Fibroblast of upper back skin (primary cell): ENCODE measurements at regions not wholly inside any gene's neighbourhood (a gene's known extent, or its start where the extent isn't known, plus 50 kb on each side); places are given as distances from the start of the nearest gene placed in this dataset.

Experiments used
- DNase-seq: peaks from one replicate; pipeline ENCODE4 v3.0.0-alpha.2; 2013

- DNase-seq, result no peak
Measured at GRCh38 chr4:122555216-122555615, 65.7 kb downstream of the IL21 start.

DNA sequence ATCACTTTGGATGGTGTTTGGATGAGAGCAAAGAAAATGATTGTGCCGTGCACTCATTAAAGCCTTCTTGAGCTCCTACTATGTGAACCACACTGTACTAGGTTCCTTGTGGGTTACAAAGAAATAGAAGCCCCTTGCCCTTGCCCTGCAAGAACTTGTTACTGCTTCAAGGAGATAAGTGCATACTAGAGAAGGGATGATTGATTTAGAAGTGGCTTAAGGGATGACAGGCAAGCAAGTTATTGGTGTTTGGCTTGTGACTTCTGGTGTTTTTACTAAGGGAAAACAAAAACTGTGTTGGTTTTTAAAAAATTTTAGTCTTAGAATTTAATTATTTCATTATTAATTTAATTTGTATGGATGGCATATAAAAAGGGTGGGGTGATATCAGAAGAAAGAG, 67.4 kb downstream of the IL21 start:
- no peak for DNase-seq

- no peak for DNase-seq
Measured at GRCh38 chr4:122552898-122553297, 68.0 kb downstream of the IL21 start.

DNA sequence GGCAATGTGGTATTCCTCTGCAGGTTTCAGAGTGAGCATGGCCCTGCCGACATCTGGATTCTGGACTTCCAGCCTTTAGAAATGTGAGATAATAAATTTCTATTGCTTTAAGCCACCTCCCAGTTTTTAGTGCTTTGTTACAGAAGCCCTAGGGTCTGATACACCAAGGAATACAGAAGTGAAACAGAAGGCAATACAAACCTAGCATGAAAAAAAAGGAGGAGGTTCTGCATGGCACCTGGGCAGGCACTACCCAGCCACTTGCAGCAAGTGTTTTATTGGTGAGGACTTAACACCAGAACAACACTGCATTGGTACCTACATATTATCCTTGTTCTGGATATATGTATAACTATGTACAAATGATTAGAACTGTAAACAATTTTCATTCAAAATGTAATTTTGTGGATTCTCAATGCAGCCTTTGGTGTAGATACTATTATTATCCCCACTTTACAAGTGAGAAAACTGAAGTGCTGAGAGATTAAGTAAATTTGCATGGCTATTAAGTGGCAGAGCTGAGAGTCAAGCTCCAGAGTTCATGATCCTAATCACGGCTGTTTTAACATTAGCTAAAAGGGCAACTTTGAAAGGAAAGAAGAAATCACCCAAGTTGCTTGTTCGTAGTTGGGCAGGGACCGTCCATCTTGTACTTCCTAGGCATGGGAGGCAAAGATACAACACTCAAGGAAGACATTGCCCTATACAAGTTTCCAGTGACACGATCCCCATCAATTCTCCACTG, 71.8 kb downstream of the IL21 start:
- no peak for DNase-seq

DNA sequence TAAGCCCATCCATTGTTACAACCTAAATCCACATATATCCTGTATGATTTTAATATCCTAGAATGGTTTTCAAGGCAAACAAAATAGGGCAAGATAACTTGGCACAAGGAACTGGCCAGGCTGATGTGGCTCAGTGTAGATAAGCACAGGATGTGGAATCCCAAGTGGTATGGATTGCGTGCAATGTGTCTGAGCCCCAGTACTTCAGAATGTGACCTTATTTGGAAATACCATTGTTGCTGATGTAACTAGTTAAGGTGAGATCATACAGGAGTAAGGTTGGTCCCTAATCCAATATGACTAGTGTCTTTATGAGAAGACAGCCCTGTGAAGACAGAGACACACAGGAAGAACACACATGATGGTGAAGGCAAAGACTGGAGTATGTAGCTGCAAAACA, 72.4 kb downstream of the IL21 start:
- DNase-seq, result peak; percentile 58

DNA sequence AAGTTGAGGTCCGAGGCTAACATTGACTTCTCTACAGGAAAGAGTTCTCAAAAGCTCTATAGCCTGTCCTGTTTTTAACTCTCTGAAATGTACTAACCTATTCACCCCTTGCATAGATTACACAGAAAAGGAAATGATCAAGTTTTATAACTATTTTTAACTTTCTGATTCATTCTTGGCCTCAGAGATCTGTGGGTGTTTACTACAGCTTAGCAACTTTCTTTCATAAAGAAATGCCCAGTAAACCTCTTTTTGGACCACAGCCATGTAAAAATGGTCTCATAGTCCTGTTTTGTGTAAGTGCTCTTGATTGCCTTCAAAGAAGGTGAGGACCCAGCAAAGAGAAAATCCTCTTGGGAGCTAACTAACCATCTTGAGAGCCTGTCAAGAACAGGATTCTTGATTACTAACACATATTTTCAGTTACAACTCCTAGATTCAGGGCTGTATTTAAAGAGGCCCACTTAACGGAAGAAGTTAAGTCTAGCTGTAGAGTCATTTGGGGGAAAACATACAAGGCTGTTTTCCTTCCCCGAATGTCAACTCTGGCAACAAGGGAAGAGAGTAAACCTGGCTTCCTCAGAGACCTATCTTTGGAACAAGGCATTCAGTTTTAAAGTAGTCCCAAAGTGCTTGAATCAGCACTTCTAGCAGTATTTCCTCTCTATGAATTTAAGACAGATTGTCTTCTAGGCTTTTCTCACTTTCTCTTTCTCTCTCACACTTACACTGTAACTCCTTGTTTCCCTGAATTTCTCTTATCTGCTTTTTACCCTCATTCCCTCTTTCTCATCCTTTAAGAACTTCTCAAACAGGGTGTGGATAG, 78.2 kb downstream of the IL21 start:
- DNase-seq, result peak; percentile 39

DNA sequence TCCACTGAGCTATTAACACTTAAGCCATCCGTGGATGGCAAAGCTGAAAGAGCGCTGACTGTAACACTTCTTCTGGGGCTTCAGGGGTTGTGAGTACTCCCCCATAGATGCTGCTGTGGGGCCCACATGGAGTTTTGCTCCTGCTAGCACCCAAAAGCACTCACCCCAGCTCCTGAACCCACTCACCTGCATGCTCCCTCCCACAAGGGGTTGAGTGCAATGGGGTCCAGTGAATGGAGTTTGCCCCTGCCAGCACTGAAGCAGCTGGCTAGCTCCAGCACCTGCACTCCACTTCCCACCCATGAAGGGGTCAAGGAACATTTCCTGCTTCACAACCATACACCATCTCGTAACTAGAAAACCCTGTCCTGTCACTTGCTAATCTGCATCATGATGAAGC, 78.9 kb downstream of the IL21 start:
- no peak for DNase-seq

- DNase-seq, result no peak
Measured at GRCh38 chr4:122540838-122541237, 80.0 kb downstream of the IL21 start.

GRCh38 chr4:122539861-122540465, 80.9 kb downstream of the IL21 start:
- no peak for DNase-seq

DNA sequence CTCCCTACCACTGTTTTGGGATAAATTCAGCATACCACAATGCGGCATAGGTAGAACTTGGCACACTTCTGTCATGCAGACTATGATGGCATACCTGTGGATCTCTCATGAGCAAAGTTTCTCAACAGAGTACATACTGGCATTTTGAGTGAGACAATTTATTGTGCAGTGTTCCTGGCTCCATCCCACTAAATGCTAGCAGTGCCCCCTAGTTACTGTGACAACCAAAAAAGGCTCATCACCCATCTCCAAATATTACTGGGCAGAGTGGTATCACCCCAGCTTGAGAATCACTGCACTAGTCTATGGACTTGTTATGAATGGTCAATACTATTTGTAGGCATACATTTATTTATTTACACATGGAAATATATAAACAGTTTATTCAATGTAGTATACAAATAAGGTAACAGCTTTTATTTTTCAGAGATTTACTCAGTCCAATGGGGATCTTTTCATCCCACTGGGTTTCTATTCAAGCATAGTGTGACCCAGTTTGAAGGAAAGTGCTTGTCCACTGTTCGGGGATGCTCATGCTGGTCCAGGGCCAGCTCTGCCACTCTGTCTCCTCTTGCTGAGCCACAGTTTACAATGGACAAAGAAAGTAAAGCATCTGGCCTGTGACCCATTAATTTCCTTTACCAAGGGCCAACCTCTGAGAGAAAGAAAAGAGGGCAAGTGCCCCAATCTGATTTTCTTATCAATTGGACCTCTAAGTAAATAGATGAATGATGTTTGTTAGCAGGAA, 81.0 kb upstream of the IL2 start:
- DNase-seq, result no peak

- DNase-seq, result peak; percentile 22
Measured at GRCh38 chr4:122536001-122536400, 79.5 kb upstream of the IL2 start.

DNA sequence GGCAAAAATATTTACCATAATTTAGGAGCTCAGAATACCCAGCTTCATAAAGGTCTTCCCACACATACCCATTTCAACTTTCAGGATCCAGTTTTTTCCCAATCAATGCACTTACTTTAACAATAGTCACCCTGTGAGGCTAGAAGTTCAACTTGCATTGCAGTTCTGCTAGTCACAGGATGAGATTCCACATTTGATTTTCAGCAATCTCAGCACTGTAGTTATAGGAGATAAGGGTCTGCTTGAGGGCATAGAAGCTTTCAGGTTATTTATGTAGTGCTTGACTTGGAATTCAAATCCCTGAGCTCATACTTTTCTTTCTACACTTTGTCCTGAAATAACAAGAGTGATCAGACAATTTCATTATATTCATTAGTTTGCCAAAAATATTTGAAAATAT, 78.3 kb upstream of the IL2 start:
- DNase-seq, result no peak

DNA sequence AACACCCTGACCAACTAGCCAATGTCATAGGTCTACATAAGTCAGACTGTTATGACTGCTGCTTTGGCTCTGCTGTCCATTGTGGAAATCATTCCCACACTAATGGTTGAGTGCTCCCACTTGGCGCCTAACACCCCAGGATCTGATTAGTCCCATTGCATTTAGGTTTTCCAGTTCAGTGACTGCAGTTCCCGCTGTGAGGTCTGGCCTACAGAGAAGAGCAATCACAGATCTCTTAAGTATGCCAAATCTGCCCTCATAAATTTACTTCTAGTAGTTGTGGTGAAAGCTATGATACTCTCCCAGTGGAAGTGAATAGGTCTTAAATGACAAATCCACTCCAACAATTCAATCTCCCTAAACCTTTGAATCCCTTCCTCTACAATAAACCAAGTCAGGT, 77.3 kb upstream of the IL2 start:
- DNase-seq, result no peak

DNA sequence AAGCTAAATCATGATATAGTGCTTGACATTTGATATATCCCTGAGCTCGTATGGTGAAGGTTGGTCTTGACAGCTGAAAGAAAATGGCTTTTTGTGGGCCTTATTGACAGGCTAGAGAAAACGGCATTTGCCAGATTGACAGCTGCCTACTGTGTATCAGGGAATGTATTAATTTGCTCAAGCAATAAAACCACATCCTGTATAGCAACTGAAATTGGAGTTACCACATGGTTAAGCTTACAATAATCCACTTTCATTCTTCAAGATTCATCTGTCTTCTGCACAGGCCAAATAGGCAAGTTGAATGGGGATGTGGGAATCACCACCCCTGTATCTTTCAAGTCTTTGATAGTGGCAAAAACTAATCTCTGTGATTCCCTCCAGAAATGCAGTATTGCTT, 76.2 kb upstream of the IL2 start:
- no peak for DNase-seq

DNA sequence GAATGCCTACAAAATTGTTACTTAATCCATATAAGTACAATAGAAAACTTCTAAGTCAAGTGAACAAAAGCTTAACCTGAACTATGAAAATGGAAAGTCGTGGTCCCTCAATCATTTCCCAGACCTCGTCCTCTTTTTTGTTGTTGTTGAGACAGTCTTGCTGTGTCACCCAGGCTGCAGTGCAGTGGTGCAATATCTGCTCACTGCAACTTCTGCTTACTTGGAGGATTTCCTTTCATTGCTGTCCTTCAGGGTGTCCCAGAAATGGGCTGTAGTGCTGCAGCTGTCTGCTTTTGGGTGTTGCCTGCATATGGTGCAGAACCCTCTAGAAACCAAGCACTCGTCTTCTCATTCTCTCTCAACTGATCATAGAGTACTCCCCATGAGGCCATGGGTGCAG, 75.0 kb upstream of the IL2 start:
- no peak for DNase-seq

DNA sequence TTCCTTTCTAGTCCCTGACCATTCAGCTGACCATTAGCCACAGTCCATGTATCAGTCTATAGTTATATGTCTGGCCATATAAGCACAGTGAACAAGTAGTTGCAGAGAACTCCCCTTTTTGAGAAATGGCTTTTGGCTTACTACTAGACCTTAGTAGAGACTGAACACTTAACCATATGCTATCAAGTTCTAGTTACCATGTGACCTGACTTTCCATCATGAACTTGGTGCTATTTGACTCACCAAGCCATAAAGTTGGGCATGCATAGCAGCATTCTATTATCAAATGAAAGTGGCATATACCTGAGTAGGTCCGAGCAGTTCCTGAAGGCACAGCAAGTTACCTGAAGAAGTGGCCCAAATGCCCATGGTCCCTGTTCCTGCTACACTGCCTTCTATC, 74.5 kb upstream of the IL2 start:
- DNase-seq, result no peak

GRCh38 chr4:122528879-122529278, 72.4 kb upstream of the IL2 start:
- DNase-seq, result no peak

- no peak for DNase-seq
Measured at GRCh38 chr4:122525865-122526264, 69.3 kb upstream of the IL2 start.

DNA sequence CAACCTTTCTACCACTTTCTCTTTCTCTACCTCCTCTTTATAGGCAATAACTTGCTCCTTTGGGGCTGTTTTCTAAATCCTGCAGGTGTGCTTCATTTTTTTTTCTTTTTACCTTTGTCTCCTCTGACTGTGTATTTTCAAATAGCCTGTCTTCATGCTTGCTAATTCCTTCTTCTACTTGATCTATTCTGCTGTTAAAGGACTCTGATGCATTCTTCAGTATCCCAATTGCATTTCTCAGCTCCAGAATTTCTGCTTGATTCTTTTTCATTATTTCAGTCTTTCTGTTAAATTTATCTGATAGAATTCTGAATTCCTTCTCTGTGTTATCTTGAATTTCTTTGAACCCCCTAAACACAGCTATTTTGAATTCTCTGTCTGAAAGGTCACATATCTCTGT, 67.7 kb upstream of the IL2 start:
- DNase-seq, result no peak

DNA sequence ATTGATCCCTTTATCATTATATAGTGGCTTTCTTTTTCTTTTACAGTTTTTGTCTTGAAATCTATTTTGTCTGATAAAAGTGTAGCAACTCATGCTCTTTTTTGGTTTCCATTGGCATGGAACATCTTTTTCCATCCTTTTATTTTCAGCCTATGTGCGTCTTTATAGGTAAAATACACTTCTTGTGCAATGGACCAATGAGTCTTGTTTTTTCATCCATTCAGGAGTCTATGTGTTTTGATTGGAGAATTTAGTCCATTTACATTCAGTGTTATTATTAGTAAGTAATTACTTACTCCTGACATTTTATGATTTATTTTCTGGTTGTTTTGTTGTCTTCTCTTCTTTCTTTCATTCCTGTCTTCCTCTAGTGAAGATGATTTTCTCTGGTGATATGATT, 66.4 kb upstream of the IL2 start:
- no peak for DNase-seq

DNA sequence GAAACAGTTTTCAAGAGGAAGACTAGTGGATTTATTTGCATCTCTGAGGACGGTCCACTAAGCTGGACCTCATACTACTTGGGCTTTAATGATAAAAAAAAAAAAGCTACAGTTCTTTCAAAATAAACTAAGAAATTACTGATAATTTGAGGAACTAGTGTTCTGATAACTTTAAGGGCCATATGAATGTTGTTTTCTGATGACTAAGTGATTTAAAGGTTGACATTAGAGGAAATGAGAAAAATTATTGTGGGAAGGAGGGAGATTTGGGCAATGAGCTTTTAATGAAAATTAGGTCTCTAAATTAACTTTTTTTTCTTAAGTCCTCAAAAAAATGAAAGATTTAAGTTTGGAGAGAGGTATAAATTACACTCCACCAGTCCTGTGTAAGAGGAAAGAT, 60.8 kb upstream of the IL2 start:
- no peak for DNase-seq

- no peak for DNase-seq
Measured at GRCh38 chr4:122516376-122516775, 59.9 kb upstream of the IL2 start.

DNA sequence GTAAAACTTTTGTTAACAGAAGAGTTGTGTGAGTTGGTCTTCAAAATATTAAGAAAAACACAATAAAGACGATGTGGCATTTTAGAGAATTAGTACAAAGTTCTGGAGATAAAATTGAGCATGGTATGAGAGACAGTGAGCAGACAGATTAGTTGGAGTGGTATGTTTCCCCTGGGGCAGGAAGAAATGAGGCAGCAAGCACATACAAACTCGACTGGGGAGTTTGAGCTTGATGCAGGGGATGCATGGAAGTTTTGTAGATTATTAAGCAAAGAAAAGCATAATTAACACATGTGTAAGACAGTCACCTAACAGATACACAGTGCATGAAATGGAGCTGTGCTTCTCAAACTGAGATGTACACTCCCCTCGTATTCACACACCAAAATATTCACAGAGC, 58.1 kb upstream of the IL2 start:
- no peak for DNase-seq
